ENCODE measurements at regions not wholly inside any gene's neighbourhood (a gene's known extent, or its start where the extent isn't known, plus 50 kb on each side); places are given as distances from the start of the nearest gene placed in this dataset.

DNA sequence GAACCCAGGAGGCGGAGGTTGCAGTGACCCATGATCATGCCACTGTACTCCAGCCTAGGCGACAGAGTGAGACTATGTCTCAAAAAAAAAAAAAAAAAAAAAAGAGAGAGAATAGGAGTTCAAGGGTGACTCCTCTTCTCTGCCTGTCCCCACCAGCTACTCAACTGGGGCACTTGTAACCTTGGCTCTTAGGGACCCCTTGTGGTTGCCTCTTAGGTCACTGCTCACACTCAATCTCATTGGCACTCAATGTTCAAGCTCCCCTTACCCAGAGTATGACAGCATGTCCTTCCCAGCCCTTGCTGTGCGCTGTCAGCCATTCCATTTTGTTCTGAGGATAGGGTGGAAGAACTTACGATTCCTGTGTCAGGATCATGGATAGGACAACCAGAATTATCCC, 82.4 kb upstream of the BEND4 start:
- Histone ChIP-seq H3K79me2 (ENCODE audit: low read length) (no peaks in the 10 kb centered on the region), H3F3A (ENCODE audit: insufficient read depth, low read length) (no peaks in the 10 kb centered on the region), H4K20me1 (ENCODE audit: insufficient read depth, low read length) (no peaks in the 10 kb centered on the region), H3K9ac (ENCODE audit: low read length) (no peak overlapping the region), H3K36me3 (replicated peaks; ENCODE audit: insufficient read depth, low read length) (no peaks in the 10 kb centered on the region), H3K4me2 (ENCODE audit: low read depth, low read length) (no peak overlapping the region), H3K9me2 (replicated peaks; ENCODE audit: insufficient read depth, low read length) (no peaks in the 10 kb centered on the region), H3K27me3 (replicated peaks; ENCODE audit: insufficient read depth, low read length) (no peaks in the 10 kb centered on the region), H3K9me3 (replicated peaks; ENCODE audit: insufficient read depth, low read length) (no peaks in the 10 kb centered on the region), H3K4me3 (ENCODE audit: low read length) (no peak overlapping the region), H3K4me1 (ENCODE audit: low read length) (no peaks in the 10 kb centered on the region), H2AFZ (ENCODE audit: low read length) (no peak overlapping the region), H3K27ac (ENCODE audit: low read length) (no peak overlapping the region)
- no peak for DNase-seq
- TF ChIP-seq, protein P1, sequence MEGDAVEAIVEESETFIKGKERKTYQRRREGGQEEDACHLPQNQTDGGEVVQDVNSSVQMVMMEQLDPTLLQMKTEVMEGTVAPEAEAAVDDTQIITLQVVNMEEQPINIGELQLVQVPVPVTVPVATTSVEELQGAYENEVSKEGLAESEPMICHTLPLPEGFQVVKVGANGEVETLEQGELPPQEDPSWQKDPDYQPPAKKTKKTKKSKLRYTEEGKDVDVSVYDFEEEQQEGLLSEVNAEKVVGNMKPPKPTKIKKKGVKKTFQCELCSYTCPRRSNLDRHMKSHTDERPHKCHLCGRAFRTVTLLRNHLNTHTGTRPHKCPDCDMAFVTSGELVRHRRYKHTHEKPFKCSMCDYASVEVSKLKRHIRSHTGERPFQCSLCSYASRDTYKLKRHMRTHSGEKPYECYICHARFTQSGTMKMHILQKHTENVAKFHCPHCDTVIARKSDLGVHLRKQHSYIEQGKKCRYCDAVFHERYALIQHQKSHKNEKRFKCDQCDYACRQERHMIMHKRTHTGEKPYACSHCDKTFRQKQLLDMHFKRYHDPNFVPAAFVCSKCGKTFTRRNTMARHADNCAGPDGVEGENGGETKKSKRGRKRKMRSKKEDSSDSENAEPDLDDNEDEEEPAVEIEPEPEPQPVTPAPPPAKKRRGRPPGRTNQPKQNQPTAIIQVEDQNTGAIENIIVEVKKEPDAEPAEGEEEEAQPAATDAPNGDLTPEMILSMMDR (IDR thresholded peaks at IDR 0.05; ENCODE audit: low read length), result no peak
- no peak for TF ChIP-seq EZH2phosphoT487 (IDR thresholded peaks at IDR 0.05; ENCODE audit: low read length)
- TF ChIP-seq EZH2 (optimal IDR thresholded peaks at IDR 0.05; ENCODE audit: low read depth, low read length), result no peak

DNA sequence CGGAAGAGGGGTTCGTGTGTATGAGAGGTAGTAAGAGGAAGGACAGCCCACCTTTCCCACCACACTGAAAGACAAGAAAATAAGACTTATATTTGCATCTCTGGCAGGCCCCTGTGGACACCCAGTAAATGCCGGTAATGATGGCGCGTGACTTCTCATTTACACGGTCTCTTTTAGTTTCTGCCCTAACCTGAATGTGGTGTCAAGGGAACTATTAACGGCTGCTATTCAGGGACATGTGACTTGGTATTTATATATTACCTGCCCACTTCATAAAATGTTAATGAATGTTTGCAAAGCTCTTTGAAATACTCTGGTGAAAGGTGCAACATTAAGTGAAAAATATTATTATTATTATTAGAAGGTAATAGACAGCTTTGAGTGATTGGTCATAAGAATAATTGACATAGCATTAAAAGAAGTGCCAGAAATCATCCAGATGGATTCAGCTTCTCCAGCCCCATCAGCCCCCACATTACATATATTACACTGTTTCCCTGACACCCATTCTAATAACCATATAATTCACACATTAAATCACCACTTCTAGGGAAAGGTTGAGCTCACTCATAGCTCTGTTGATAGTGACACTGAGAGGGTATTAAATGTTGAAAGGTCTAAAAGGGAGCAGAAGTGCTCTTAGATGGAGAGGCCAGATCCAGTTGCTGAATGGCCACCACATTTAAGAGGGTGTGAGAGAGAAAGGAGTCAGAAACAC, 83.0 kb upstream of the BEND4 start:
- H3K36me3 ChIP-seq (replicated peaks; ENCODE audit: insufficient read depth, low read length), result no peaks in the 10 kb centered on the region
- DNase-seq, result no peak
- H3K4me3 ChIP-seq (ENCODE audit: low read length), result no peak overlapping the region
- no peaks in the 10 kb centered on the region for H4K20me1 ChIP-seq (ENCODE audit: insufficient read depth, low read length)
- TF ChIP-seq, protein P1 (IDR thresholded peaks at IDR 0.05; ENCODE audit: low read length), result no peak
- TF ChIP-seq EZH2phosphoT487 (IDR thresholded peaks at IDR 0.05; ENCODE audit: low read length) (no peak), EZH2 (optimal IDR thresholded peaks at IDR 0.05; ENCODE audit: low read depth, low read length) (no peak)
- H3K4me1 ChIP-seq (ENCODE audit: low read length), result no peaks in the 10 kb centered on the region
- no peaks in the 10 kb centered on the region for H3K9me3 ChIP-seq (replicated peaks; ENCODE audit: insufficient read depth, low read length)
- H3K79me2 ChIP-seq (ENCODE audit: low read length), result no peaks in the 10 kb centered on the region
- no peak overlapping the region for H3K9ac ChIP-seq (ENCODE audit: low read length)
- no peak overlapping the region for H3K27ac ChIP-seq (ENCODE audit: low read length)
- H2AFZ ChIP-seq (ENCODE audit: low read length), result no peak overlapping the region
- no peaks in the 10 kb centered on the region for H3K9me2 ChIP-seq (replicated peaks; ENCODE audit: insufficient read depth, low read length)
- no peaks in the 10 kb centered on the region for H3F3A ChIP-seq (ENCODE audit: insufficient read depth, low read length)
- no peak overlapping the region for H3K4me2 ChIP-seq (ENCODE audit: low read depth, low read length)
- H3K27me3 ChIP-seq (replicated peaks; ENCODE audit: insufficient read depth, low read length), result no peaks in the 10 kb centered on the region

DNA sequence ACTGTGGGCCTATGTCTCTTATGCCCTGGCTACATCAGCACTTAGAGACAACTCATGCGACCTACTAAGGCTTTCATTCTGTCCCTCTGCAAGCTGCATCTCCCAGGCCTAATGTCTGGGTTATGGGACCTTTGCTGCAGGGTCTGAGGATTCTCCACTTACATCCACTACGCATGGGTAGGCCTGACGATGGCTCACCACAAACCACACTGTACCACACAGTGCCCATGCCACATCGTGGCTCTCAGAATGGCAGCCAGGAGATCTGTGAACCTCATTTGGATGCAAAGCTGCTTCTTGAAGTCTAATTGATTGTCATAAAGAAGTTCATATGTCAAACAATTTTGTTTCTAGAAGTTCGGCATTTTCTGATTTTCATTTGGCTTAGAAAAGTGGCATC, 84.6 kb upstream of the BEND4 start:
- no peak overlapping the region for H3K4me2 ChIP-seq (ENCODE audit: low read depth, low read length)

More for the DNA sequence above, 84.6 kb upstream of the BEND4 start:
- Histone ChIP-seq H3F3A (ENCODE audit: insufficient read depth, low read length) (no peaks in the 10 kb centered on the region), H3K9me2 (replicated peaks; ENCODE audit: insufficient read depth, low read length) (no peaks in the 10 kb centered on the region), H2AFZ (ENCODE audit: low read length) (no peak overlapping the region), H3K36me3 (replicated peaks; ENCODE audit: insufficient read depth, low read length) (no peaks in the 10 kb centered on the region), H3K27me3 (replicated peaks; ENCODE audit: insufficient read depth, low read length) (no peaks in the 10 kb centered on the region), H3K9ac (ENCODE audit: low read length) (no peak overlapping the region), H3K4me1 (ENCODE audit: low read length) (no peaks in the 10 kb centered on the region), H3K27ac (ENCODE audit: low read length) (no peak overlapping the region), H3K4me3 (ENCODE audit: low read length) (no peak overlapping the region), H3K79me2 (ENCODE audit: low read length) (no peaks in the 10 kb centered on the region), H4K20me1 (ENCODE audit: insufficient read depth, low read length) (no peaks in the 10 kb centered on the region), H3K9me3 (replicated peaks; ENCODE audit: insufficient read depth, low read length) (no peaks in the 10 kb centered on the region)
- no peak for DNase-seq
- no peak for TF ChIP-seq EZH2phosphoT487 (IDR thresholded peaks at IDR 0.05; ENCODE audit: low read length)
- no peak for TF ChIP-seq EZH2 (optimal IDR thresholded peaks at IDR 0.05; ENCODE audit: low read depth, low read length)
- TF ChIP-seq, protein P1 (IDR thresholded peaks at IDR 0.05; ENCODE audit: low read length), result no peak
